ENCODE measurements at regions not wholly inside any gene's neighbourhood (a gene's known extent, or its start where the extent isn't known, plus 50 kb on each side); places are given as distances from the start of the nearest gene placed in this dataset.

GRCh38 chr14:87153901-87154300 lies 839.1 kb downstream of the GALC start:
- no peak for DNase-seq

- no peak for DNase-seq
Measured at GRCh38 chr14:87153391-87153790, 839.6 kb downstream of the GALC start.

- peak; percentile 38 for DNase-seq
Measured at GRCh38 chr14:87152693-87153092, 840.3 kb downstream of the GALC start.

GRCh38 chr14:87149583-87150354 lies 843.2 kb downstream of the GALC start:
- DNase-seq, result peak; percentile 36

GRCh38 chr14:87148655-87149054 lies 844.3 kb downstream of the GALC start:
- DNase-seq, result no peak

GRCh38 chr14:87142551-87143211 lies 850.3 kb downstream of the GALC start:
- DNase-seq, result no peak

GRCh38 chr14:87141801-87142200 lies 851.2 kb downstream of the GALC start:
- no peak for DNase-seq

GRCh38 chr14:87139299-87139698 lies 853.7 kb downstream of the GALC start:
- DNase-seq, result no peak

GRCh38 chr14:87133073-87133801 lies 859.7 kb downstream of the GALC start:
- no peak for DNase-seq

GRCh38 chr14:87131879-87132278 lies 861.1 kb downstream of the GALC start:
- DNase-seq, result peak; percentile 51

- no peak for DNase-seq
Measured at GRCh38 chr14:87122166-87122565, 870.8 kb downstream of the GALC start.

GRCh38 chr14:87121716-87122115 lies 871.3 kb downstream of the GALC start:
- DNase-seq, result no peak

GRCh38 chr14:87115234-87115633 lies 877.7 kb downstream of the GALC start:
- no peak for DNase-seq

GRCh38 chr14:87113286-87113685 lies 879.7 kb downstream of the GALC start:
- DNase-seq, result no peak

GRCh38 chr14:87111741-87112140 lies 881.2 kb downstream of the GALC start:
- no peak for DNase-seq

GRCh38 chr14:87111126-87111525 lies 881.9 kb downstream of the GALC start:
- no peak for DNase-seq

- DNase-seq, result no peak
Measured at GRCh38 chr14:87109271-87109670, 883.7 kb downstream of the GALC start.

GRCh38 chr14:87108726-87109125 lies 884.3 kb downstream of the GALC start:
- no peak for DNase-seq

- DNase-seq, result no peak
Measured at GRCh38 chr14:87102811-87103378, 890.1 kb downstream of the GALC start.

- no peak for DNase-seq
Measured at GRCh38 chr14:87097015-87097414, 896.0 kb downstream of the GALC start.

- no peak for DNase-seq
Measured at GRCh38 chr14:87094913-87095312, 898.1 kb downstream of the GALC start.

GRCh38 chr14:87088588-87088987 lies 904.4 kb downstream of the GALC start:
- DNase-seq, result no peak

- no peak for DNase-seq
Measured at GRCh38 chr14:87087881-87088280, 905.1 kb downstream of the GALC start.

GRCh38 chr14:87084908-87085307 lies 908.1 kb downstream of the GALC start:
- no peak for DNase-seq

Data from NCI-H345 (cell line).